ENCODE measurements at regions not wholly inside any gene's neighbourhood (a gene's known extent, or its start where the extent isn't known, plus 50 kb on each side); places are given as distances from the start of the nearest gene placed in this dataset.

DNA sequence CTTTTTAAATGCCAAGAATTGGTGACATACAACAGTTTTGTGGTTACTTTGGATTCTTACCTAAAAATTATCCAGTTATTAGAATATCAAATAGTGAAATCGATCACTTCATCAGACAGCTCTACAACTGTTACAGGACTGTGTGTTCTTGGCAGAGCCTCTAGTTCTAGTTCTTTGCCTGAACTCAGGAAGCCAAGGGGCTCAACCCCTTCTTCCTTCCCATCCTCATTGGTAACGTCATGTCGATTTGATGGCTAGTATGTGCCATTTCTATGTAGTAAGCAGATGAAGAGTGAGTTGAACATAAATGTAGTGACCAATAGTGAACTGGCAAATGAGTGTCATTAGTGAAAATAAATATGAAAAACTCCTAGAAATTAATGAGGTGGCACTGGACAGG lies 59.4 kb upstream of the LIMCH1 start:
- no peak for DNase-seq
- no peak overlapping the region for H3K14ac ChIP-seq (replicated peaks; ENCODE audit: low read depth, low read length)
- no CpG with 5 or more reads among the region's 3 CpGs for WGBS, 2 experiments (ENCODE audit: extremely low coverage in 2 of 2, insufficient read length in 1 of 2)
- H3K4me2 ChIP-seq (ENCODE audit: low read depth, low read length), result no peak overlapping the region
- no peak overlapping the region for H3K27ac ChIP-seq (ENCODE audit: insufficient read depth, low read length)
- in situ Hi-C loops (cut with MboI; ENCODE audit: low sequenced_read_pairs), result no loop called here
- H3K4ac ChIP-seq (ENCODE audit: low read depth, low read length), result no peak overlapping the region
- H3K23ac ChIP-seq (ENCODE audit: low read depth, low read length), result no peak overlapping the region
- CTCF ChIA-PET, result no interaction called here
- intact Hi-C loops (cut with micrococcal nuclease), result no loop called here
- H4K20me1 ChIP-seq (ENCODE audit: insufficient read depth, low read length), result no peaks in the 10 kb centered on the region
- H3K79me1 ChIP-seq (ENCODE audit: low read depth in 1 of 2, low read length in 2 of 2), result no peaks in the 10 kb centered on the region
- H3K9ac ChIP-seq (ENCODE audit: low read depth, low read length), result no peak overlapping the region
- H3K9me1 ChIP-seq (ENCODE audit: insufficient read depth, low read length), result no peaks in the 10 kb centered on the region
- no peak overlapping the region for H2AK5ac ChIP-seq (ENCODE audit: low read depth, low read length)
- H2AFZ ChIP-seq (replicated peaks; ENCODE audit: low read length, poor library complexity), result no peak overlapping the region
- no peak overlapping the region for H4K91ac ChIP-seq (ENCODE audit: insufficient read depth, low read depth, low read length)
- no peaks in the 10 kb centered on the region for H3K36me3 ChIP-seq (ENCODE audit: control insufficient read depth, insufficient read depth, low read length)
- no TSS peak for BruUV-seq (replicated peaks)
- no peaks in the 10 kb centered on the region for H3K4me1 ChIP-seq (ENCODE audit: control insufficient read depth, insufficient read depth, low read length)
- no peak overlapping the region for H2AK9ac ChIP-seq (replicated peaks; ENCODE audit: low read depth, low read length, poor library complexity)
- no peak overlapping the region for H2BK20ac ChIP-seq (ENCODE audit: low read depth, low read length)
- no peak overlapping the region for H4K5ac ChIP-seq (ENCODE audit: low read depth, low read length)
- POLR2A ChIA-PET (ENCODE audit: unreplicated experiment), result no interaction called here
- no peak overlapping the region for H3K18ac ChIP-seq (ENCODE audit: low read depth, low read length)
- no peak overlapping the region for H2BK15ac ChIP-seq (ENCODE audit: low read depth, low read length)
- H2BK5ac ChIP-seq (ENCODE audit: low read depth, low read length, poor library complexity, severe bottlenecking), result no peak overlapping the region
- ATAC-seq (ENCODE audit: low read depth), result no peak
- H3K56ac ChIP-seq (ENCODE audit: extremely low read depth, insufficient read depth, low read length), result no peak overlapping the region
- dilution Hi-C loops (cut with HindIII; ENCODE audit: low sequenced_read_pairs, unreplicated experiment), result no loop called here
- TF ChIP-seq CEBPB (IDR thresholded peaks at IDR 0.05; ENCODE audit: low read depth, low read length) (no peak), RAD21 (IDR thresholded peaks at IDR 0.05; ENCODE audit: low read length) (no peak), CHD1 (IDR thresholded peaks at IDR 0.05; ENCODE audit: low read depth, low read length) (no peak), NFE2L2 (IDR thresholded peaks at IDR 0.05; ENCODE audit: low read depth, low read length) (no peak), MAZ (IDR thresholded peaks at IDR 0.05; ENCODE audit: borderline replicate concordance, low read depth, low read length) (no peak), SMC3 (IDR thresholded peaks at IDR 0.05; ENCODE audit: low read depth, low read length) (no peak), RFX5 (IDR thresholded peaks at IDR 0.05; ENCODE audit: low read depth, low read length) (no peak), FOS (IDR thresholded peaks at IDR 0.05; ENCODE audit: low read depth, low read length) (no peak), RCOR1 (IDR thresholded peaks at IDR 0.05; ENCODE audit: insufficient replicate concordance, low read length) (no peak), ELK1 (IDR thresholded peaks at IDR 0.05; ENCODE audit: borderline replicate concordance, low read depth, low read length) (no peak), MXI1 (IDR thresholded peaks at IDR 0.05; ENCODE audit: borderline replicate concordance, low read depth, low read length) (no peak), POLR2A (IDR thresholded peaks at IDR 0.05; ENCODE audit: low read depth, low read length) (no peak), BHLHE40 (IDR thresholded peaks at IDR 0.05; ENCODE audit: low read depth, low read length) (no peak), USF2 (IDR thresholded peaks at IDR 0.05; ENCODE audit: low read depth, low read length) (no peak), MAFK (IDR thresholded peaks at IDR 0.05; ENCODE audit: low read depth, low read length) (no peak)
- TF ChIP-seq, protein P1, sequence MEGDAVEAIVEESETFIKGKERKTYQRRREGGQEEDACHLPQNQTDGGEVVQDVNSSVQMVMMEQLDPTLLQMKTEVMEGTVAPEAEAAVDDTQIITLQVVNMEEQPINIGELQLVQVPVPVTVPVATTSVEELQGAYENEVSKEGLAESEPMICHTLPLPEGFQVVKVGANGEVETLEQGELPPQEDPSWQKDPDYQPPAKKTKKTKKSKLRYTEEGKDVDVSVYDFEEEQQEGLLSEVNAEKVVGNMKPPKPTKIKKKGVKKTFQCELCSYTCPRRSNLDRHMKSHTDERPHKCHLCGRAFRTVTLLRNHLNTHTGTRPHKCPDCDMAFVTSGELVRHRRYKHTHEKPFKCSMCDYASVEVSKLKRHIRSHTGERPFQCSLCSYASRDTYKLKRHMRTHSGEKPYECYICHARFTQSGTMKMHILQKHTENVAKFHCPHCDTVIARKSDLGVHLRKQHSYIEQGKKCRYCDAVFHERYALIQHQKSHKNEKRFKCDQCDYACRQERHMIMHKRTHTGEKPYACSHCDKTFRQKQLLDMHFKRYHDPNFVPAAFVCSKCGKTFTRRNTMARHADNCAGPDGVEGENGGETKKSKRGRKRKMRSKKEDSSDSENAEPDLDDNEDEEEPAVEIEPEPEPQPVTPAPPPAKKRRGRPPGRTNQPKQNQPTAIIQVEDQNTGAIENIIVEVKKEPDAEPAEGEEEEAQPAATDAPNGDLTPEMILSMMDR (conservative IDR thresholded peaks at IDR 0.05; ENCODE audit: low read depth, low read length), result no peak
- no peaks in the 10 kb centered on the region for H3K27me3 ChIP-seq (ENCODE audit: control insufficient read depth, insufficient read depth, low read length)
- H3K9me3 ChIP-seq (ENCODE audit: control insufficient read depth, insufficient read depth, low read length), result no peaks in the 10 kb centered on the region
- H4K8ac ChIP-seq (ENCODE audit: low read depth in 2 of 2, low read length in 2 of 2), result no peak overlapping the region
- no peak overlapping the region for H3K4me3 ChIP-seq (ENCODE audit: insufficient read depth, low read depth, low read length)
- no peak overlapping the region for H2BK120ac ChIP-seq (ENCODE audit: low read depth, low read length)

Measured in IMR-90 (cell line).